Thoracic aorta (tissue), 2 donors: ENCODE measurements at regions not wholly inside any gene's neighbourhood (a gene's known extent, or its start where the extent isn't known, plus 50 kb on each side); places are given as distances from the start of the nearest gene placed in this dataset.

ENCODE experiments used
- ATAC-seq: fragments of 150-250 bp; one replicate; pipeline ENCODE4 v1.8.0; 2017; ENCODE audit warnings: low read depth; ENCODE audit not compliant: insufficient number of reproducible peaks, low FRiP score
- DNase-seq: peaks from one replicate; pipeline ENCODE4 v3.0.0-alpha.2; 2020; ENCODE audit warnings: low spot score
- H3K27ac ChIP-seq, 2 donors: fragments of 200-600 bp; sonication (generic); 1 replicate in 1 of 2; 2 replicates in 1 of 2; pipeline ENCODE4 v1.5.1; 2016; ENCODE audit warnings: mild to moderate bottlenecking in 2 of 2, moderate library complexity in 2 of 2
- H3K27me3 ChIP-seq: fragments of 200-600 bp; sonication (generic); replicated peaks from 2 replicates; pipeline ENCODE4 v1.6.0; 2016; ENCODE audit warnings: mild to moderate bottlenecking; ENCODE audit not compliant: insufficient read depth
- H3K36me3 ChIP-seq: fragments of 200-600 bp; sonication (generic); one replicate; pipeline ENCODE4 v1.5.1; 2016
- H3K4me1 ChIP-seq, 2 donors: fragments of 200-600 bp; sonication (generic); 1 replicate in 1 of 2; 2 replicates in 1 of 2; pipeline versions ENCODE4 v1.5.1 to v1.6.0; 2016; ENCODE audit warnings: low read depth in 2 of 2, mild to moderate bottlenecking in 1 of 2; ENCODE audit not compliant: control insufficient read depth in 1 of 2
- H3K4me3 ChIP-seq: fragments of 200-600 bp; sonication (generic); 2 replicates; pipeline ENCODE4 v1.5.1; 2016; ENCODE audit warnings: mild to moderate bottlenecking
- H3K9me3 ChIP-seq: fragments of 200-600 bp; sonication (generic); 2 replicates; pipeline ENCODE4 v1.5.1; 2016
- TF ChIP-seq, protein P1 (sequence below): fragments of 200-600 bp; sonication (generic); IDR thresholded peaks from one replicate; pipeline ENCODE4 v1.5.1; 2019; ENCODE audit warnings: antibody characterized with exemption

DNA sequence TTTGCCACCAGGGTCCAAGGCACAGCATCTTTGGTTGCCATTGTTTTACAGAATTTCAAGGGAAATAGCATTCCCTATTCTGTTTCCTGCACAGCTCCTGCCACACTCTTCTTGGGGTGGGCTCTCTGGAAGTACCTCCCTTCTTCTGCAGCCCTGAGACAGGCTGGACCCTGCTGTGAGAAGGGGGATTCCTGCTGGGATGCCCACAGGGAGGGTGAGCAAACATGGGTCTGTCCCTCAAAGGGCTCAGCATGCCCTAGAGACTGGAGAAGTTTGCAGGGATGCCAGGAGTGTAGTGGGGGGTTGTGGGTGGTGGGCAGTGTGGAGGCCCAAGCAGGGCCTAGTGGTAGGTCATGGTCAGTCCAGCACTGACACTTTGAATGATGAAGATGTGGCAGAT lies 222.2 kb upstream of the GPR26 start:
- Histone ChIP-seq H3K4me1 (no peaks in the 10 kb centered on the region), H3K36me3 (no peaks in the 10 kb centered on the region), H3K9me3 (no peaks in the 10 kb centered on the region), H3K27me3 (no peaks in the 10 kb centered on the region), H3K27ac (no peak overlapping the region), H3K4me3 (no peak overlapping the region)
- no peak for DNase-seq
- TF ChIP-seq, protein P1, sequence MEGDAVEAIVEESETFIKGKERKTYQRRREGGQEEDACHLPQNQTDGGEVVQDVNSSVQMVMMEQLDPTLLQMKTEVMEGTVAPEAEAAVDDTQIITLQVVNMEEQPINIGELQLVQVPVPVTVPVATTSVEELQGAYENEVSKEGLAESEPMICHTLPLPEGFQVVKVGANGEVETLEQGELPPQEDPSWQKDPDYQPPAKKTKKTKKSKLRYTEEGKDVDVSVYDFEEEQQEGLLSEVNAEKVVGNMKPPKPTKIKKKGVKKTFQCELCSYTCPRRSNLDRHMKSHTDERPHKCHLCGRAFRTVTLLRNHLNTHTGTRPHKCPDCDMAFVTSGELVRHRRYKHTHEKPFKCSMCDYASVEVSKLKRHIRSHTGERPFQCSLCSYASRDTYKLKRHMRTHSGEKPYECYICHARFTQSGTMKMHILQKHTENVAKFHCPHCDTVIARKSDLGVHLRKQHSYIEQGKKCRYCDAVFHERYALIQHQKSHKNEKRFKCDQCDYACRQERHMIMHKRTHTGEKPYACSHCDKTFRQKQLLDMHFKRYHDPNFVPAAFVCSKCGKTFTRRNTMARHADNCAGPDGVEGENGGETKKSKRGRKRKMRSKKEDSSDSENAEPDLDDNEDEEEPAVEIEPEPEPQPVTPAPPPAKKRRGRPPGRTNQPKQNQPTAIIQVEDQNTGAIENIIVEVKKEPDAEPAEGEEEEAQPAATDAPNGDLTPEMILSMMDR = no peak
- ATAC-seq = no peak

DNA sequence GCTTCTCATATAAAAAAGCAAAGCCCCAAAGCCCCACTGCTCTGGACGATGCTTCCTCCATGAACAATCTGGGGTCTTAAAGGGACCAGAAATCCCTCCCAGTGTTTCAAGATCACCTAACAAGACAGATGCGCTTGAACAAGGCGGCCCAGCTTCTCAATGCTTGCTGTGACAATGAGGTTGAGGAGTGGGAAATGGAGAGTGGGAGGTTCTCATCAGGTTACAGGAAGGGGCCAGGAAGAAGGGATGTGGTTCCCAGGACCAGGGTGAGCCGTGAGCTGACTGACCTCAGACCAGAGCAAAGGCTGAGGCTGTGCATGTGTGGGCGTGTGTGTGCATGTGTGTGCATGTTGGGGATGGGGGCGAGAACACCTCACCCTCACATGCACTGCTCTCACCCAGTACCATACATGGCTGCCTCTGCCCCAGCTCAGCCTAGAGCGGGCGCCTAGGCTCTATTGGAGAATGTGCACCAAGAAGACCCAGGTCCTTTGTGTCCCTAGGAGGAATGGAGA lies 220.8 kb upstream of the GPR26 start:
- no peak for DNase-seq
- H3K36me3 ChIP-seq = no peaks in the 10 kb centered on the region
- no peaks in the 10 kb centered on the region for H3K27me3 ChIP-seq
- ATAC-seq = no peak
- TF ChIP-seq, protein P1 = no peak
- H3K4me3 ChIP-seq = no peak overlapping the region
- no peaks in the 10 kb centered on the region for H3K4me1 ChIP-seq
- no peak overlapping the region for H3K27ac ChIP-seq
- no peaks in the 10 kb centered on the region for H3K9me3 ChIP-seq

DNA sequence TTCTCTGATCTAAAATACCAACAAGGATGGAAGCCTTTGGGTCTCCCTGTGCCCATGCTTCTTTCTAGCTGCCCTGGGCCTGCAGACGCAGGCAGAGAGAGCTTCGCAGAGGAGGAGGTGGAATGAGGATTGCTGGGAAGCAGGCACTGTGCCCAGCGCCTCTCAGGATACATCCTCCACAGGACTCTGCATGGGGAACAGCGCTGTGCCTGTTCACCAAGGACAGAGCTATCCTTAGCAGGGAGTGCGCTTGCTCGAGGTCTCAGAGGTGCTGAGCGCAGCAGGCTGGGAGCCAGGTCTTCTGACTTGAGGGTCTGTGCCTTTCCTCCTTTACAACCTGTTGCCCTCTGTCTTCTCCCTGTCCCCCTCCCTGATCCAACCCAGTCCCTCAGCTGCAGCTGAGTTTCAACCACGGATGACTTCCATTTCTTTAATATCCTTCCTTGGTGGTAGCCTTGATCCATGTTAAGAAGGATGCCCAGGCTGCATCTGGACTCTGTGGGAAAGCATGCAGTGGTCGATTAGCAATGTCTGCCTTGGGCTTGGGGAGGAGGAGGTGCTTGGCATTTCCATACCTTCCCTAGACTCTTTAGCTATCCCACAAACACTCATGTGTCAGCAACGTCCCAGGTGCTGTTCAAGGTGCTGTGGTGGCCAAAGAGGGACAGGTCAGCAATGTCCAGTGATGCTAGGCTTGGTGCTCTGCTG lies 219.6 kb upstream of the GPR26 start:
- no peak for ATAC-seq
- Histone ChIP-seq H3K36me3 (no peaks in the 10 kb centered on the region), H3K4me1 (no peaks in the 10 kb centered on the region), H3K4me3 (no peak overlapping the region), H3K9me3 (no peaks in the 10 kb centered on the region), H3K27me3 (no peaks in the 10 kb centered on the region), H3K27ac (no peak overlapping the region)
- no peak for DNase-seq
- TF ChIP-seq, protein P1 = no peak

DNA sequence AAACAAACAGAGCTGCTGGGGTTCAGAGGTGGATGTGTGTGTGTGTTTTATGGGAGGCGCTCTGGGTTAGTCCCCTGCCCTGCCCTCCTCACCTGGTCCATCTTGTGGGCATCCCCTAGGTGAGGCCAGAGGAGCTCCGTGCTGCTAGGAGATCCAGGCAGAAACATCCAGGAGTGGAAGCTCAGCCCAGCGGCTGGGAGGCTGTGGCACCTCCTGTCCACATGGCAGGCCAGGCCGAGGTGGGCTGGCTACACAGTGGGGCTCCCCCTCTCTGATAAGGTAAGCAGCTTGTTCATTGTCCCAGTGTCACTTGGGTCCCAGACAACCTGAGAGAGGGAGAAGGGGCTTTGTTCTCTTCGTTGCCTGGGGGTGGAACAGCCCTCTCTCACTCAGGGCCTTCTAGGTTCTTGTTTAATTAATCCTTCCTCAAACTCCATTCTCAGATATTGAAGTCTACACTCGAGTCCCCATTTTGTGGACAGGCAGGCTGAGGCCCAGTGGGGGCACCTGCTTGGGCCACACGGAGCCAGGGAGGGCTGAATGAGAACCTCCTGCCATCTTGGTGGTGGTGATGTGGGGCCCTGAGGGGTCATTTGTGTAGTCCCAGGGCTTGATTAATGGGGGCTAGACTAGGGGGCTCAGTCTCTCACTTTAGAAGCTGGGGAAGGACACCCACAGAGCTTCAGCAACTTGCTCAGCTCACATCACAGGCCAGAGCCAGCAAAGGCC lies 216.8 kb upstream of the GPR26 start:
- H3K4me3 ChIP-seq = no peak overlapping the region
- H3K36me3 ChIP-seq = no peaks in the 10 kb centered on the region
- TF ChIP-seq, protein P1 = no peak
- H3K4me1 ChIP-seq = no peaks in the 10 kb centered on the region
- no peaks in the 10 kb centered on the region for H3K9me3 ChIP-seq
- no peaks in the 10 kb centered on the region for H3K27me3 ChIP-seq
- ATAC-seq (no peak), DNase-seq (no peak)
- H3K27ac ChIP-seq = no peak overlapping the region

DNA sequence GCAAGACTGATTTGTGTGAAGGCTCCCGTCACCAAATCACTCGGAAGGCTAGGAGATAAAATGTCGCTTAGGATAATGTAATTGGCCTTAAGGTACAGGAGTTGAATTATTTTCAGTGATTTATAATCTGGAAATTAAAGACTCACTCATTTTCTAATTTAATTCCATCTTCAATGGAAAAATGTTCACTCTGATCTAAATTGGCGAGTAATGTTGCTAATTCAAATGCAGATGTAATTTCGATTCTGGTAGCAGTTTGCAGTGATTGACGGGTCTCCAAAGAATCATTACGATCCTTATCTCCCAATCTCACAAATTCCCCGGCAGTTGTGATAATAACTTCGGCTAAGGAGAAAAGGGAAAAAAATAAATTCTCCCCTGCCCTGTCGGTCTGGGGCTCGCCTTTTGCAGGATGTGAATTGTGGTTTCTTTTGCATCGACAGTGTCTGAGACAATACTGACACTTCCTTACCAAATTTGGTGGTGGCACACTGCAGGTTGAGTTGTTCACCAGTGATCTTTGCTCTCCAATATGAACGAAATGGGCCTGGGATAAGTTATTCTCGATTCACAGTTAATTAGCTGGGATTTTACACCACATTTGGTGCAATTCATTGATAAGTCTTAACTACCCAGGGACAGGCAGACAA lies 215.1 kb upstream of the GPR26 start:
- Histone ChIP-seq H3K27me3 (no peaks in the 10 kb centered on the region), H3K4me1 (no peaks in the 10 kb centered on the region), H3K27ac (no peak overlapping the region), H3K36me3 (no peaks in the 10 kb centered on the region), H3K4me3 (no peak overlapping the region), H3K9me3 (no peaks in the 10 kb centered on the region)
- ATAC-seq (no peak), DNase-seq (no peak)
- TF ChIP-seq, protein P1 = no peak
